ENCODE measurements at regions not wholly inside any gene's neighbourhood (a gene's known extent, or its start where the extent isn't known, plus 50 kb on each side); places are given as distances from the start of the nearest gene placed in this dataset.

GRCh38 chr20:30487947-30488926, 769.2 kb upstream of the DEFB115 start:
- TF ChIP-seq, protein P1, sequence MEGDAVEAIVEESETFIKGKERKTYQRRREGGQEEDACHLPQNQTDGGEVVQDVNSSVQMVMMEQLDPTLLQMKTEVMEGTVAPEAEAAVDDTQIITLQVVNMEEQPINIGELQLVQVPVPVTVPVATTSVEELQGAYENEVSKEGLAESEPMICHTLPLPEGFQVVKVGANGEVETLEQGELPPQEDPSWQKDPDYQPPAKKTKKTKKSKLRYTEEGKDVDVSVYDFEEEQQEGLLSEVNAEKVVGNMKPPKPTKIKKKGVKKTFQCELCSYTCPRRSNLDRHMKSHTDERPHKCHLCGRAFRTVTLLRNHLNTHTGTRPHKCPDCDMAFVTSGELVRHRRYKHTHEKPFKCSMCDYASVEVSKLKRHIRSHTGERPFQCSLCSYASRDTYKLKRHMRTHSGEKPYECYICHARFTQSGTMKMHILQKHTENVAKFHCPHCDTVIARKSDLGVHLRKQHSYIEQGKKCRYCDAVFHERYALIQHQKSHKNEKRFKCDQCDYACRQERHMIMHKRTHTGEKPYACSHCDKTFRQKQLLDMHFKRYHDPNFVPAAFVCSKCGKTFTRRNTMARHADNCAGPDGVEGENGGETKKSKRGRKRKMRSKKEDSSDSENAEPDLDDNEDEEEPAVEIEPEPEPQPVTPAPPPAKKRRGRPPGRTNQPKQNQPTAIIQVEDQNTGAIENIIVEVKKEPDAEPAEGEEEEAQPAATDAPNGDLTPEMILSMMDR (IDR thresholded peaks at IDR 0.05; ENCODE audit: poor library complexity): no peak
- TF ChIP-seq EZH2 (IDR thresholded peaks at IDR 0.05; ENCODE audit: borderline replicate concordance): no peak
